Sigmoid colon (tissue), 6 donors: ENCODE measurements at regions not wholly inside any gene's neighbourhood (a gene's known extent, or its start where the extent isn't known, plus 50 kb on each side); places are given as distances from the start of the nearest gene placed in this dataset.

Experiments used
- DNase-seq: peaks from one replicate; pipeline ENCODE4 v3.0.0-alpha.2; 2019
- H3K27ac ChIP-seq, 4 donors: fragments of 200-600 bp; sonication (generic); one replicate each; pipeline ENCODE4 v1.5.1; 2016 to 2019; ENCODE audit warnings: mild to moderate bottlenecking in 1 of 4
- H3K27me3 ChIP-seq, 3 donors: fragments of 200-600 bp; sonication (generic); one replicate each; pipeline ENCODE4 v1.5.1; 2019; ENCODE audit warnings: mild to moderate bottlenecking in 1 of 3
- H3K36me3 ChIP-seq, 4 donors: fragments of 200-600 bp; sonication (generic); one replicate each; pipeline ENCODE4 v1.5.1; 2016 to 2019
- H3K4me1 ChIP-seq, 4 donors: fragments of 200-600 bp; sonication (generic); one replicate each; pipeline ENCODE4 v1.5.1; 2017 to 2019
- H3K4me3 ChIP-seq, 4 donors: fragments of 200-600 bp; sonication (generic); one replicate each; pipeline ENCODE4 v1.5.1; 2017 to 2019; ENCODE audit warnings: mild to moderate bottlenecking in 2 of 4, moderate library complexity in 1 of 4
- H3K9me3 ChIP-seq, 4 donors: fragments of 200-600 bp in 3 of 4; sonication (generic) in 3 of 4; one replicate each; pipeline versions ENCODE4 v1.5.1 to v1.6.1; 2013 to 2019
- CTCF ChIP-seq, 4 experiments: fragments of 450-650 bp in 3 of 4; fragments of 200-600 bp in 1 of 4; IDR thresholded peaks; one replicate each; pipeline ENCODE4 v1.5.1; 2016 to 2019; ENCODE audit warnings: antibody characterized with exemption in 4 of 4, mild to moderate bottlenecking in 3 of 4, moderate library complexity in 2 of 4
- EP300 ChIP-seq, 4 donors: sonication (generic); formaldehyde crosslinking; IDR thresholded peaks; one replicate each; pipeline ENCODE4 v1.6.1; 2017; ENCODE audit warnings: antibody characterized with exemption in 4 of 4
- POLR2A ChIP-seq, 2 donors: fragments of 450-650 bp; IDR thresholded peaks; one replicate each; pipeline ENCODE4 v1.6.1; 2016; ENCODE audit warnings: antibody characterized with exemption in 2 of 2, mild to moderate bottlenecking in 2 of 2, moderate library complexity in 2 of 2
- POLR2AphosphoS5 ChIP-seq, 4 donors: sonication (generic); formaldehyde crosslinking; IDR thresholded peaks; one replicate each; pipeline ENCODE4 v1.6.1; 2017; ENCODE audit warnings: antibody characterized with exemption in 4 of 4
- WGBS, 2 donors: extraction: QIAGEN DNeasy Blood & Tissue Kit; methylation state at CpG; one replicate each; pipeline ENCODE4 v1.1.7; 2013; 5-methylcytosine and 5-hydroxymethylcytosine counted together
- intact Hi-C: fragments of 100-400 bp; cut with DNase I; formaldehyde crosslinking; loops from one replicate; pipeline ENCODE4 v1.15.1; 2023
- donor health status: healthy with polysubstance abuse.
- donor health status: healthy.

GRCh38 chr2:176656776-176657140 is 387.5 kb downstream of the MTX2 start:
- DNase-seq: no peak
- Histone ChIP-seq H3K4me3 (no peak overlapping the region), H3K36me3 (no peaks in the 10 kb centered on the region), H3K27ac (no peak overlapping the region), H3K27me3 (no peaks in the 10 kb centered on the region), H3K4me1 (peaks cover 0 to 12% (median 5%) of the 10 kb centered on the region in 4 donors), H3K9me3 (no peaks in the 10 kb centered on the region)
- 77 to 91% methylated on average over 2 of the region's 2 CpGs for WGBS, 2 donors
- intact Hi-C loops: no loop called here
- TF ChIP-seq EP300 (IDR thresholded peaks at IDR 0.05): no peak
- TF ChIP-seq POLR2A (IDR thresholded peaks at IDR 0.05): no peak
- TF ChIP-seq CTCF (IDR thresholded peaks at IDR 0.05): no peak
- TF ChIP-seq POLR2AphosphoS5 (IDR thresholded peaks at IDR 0.05): no peak

GRCh38 chr2:176657393-176657792 is 388.2 kb downstream of the MTX2 start:
- WGBS, 2 donors: 57 to 74% methylated on average over 2 of the region's 2 CpGs
- intact Hi-C loops: no loop called here
- Histone ChIP-seq H3K27me3 (no peaks in the 10 kb centered on the region), H3K4me1 (peaks cover 0 to 12% (median 5%) of the 10 kb centered on the region in 4 donors), H3K9me3 (no peaks in the 10 kb centered on the region), H3K4me3 (no peak overlapping the region), H3K36me3 (no peaks in the 10 kb centered on the region), H3K27ac (no peak overlapping the region)
- DNase-seq: no peak
- TF ChIP-seq POLR2AphosphoS5 (IDR thresholded peaks at IDR 0.05) (no peak), POLR2A (IDR thresholded peaks at IDR 0.05) (no peak), EP300 (IDR thresholded peaks at IDR 0.05) (no peak), CTCF (IDR thresholded peaks at IDR 0.05) (no peak)

GRCh38 chr2:176658708-176659107 is 389.5 kb downstream of the MTX2 start:
- Histone ChIP-seq H3K9me3 (no peaks in the 10 kb centered on the region), H3K27me3 (no peaks in the 10 kb centered on the region), H3K36me3 (no peaks in the 10 kb centered on the region), H3K27ac (no peak overlapping the region), H3K4me1 (peaks cover 0 to 7% (median 3%) of the 10 kb centered on the region in 4 donors), H3K4me3 (no peak overlapping the region)
- TF ChIP-seq CTCF (IDR thresholded peaks at IDR 0.05): no peak
- intact Hi-C loops: no loop called here
- 74 to 84% methylated on average over 4 of the region's 4 CpGs for WGBS, 2 donors
- DNase-seq: no peak

GRCh38 chr2:176662753-176663152 is 393.5 kb downstream of the MTX2 start:
- DNase-seq: no peak
- no peaks in the 10 kb centered on the region for H3K9me3 ChIP-seq
- intact Hi-C loops: no loop called here

More at GRCh38 chr2:176662753-176663152, 393.5 kb downstream of the MTX2 start:
- Histone ChIP-seq H3K4me3 (no peak overlapping the region), H3K4me1 (no peaks in the 10 kb centered on the region), H3K36me3 (no peaks in the 10 kb centered on the region), H3K27me3 (no peaks in the 10 kb centered on the region), H3K27ac (no peak overlapping the region)
- WGBS, 2 donors: 86 to 91% methylated on average over 2 of the region's 2 CpGs
- no peak for TF ChIP-seq CTCF (IDR thresholded peaks at IDR 0.05)
- no peak for TF ChIP-seq POLR2A (IDR thresholded peaks at IDR 0.05)
- no peak for TF ChIP-seq POLR2AphosphoS5 (IDR thresholded peaks at IDR 0.05)
- TF ChIP-seq EP300 (IDR thresholded peaks at IDR 0.05): no peak
